HG03460 (cell line): ENCODE measurements at regions not wholly inside any gene's neighbourhood (a gene's known extent, or its start where the extent isn't known, plus 50 kb on each side); places are given as distances from the start of the nearest gene placed in this dataset.

Source experiments
- ATAC-seq: cut with Tn5 transposase; IDR thresholded peaks from one replicate; pipeline ENCODE4 v1.9.1; 2021; ENCODE audit not compliant: unreplicated experiment

DNA sequence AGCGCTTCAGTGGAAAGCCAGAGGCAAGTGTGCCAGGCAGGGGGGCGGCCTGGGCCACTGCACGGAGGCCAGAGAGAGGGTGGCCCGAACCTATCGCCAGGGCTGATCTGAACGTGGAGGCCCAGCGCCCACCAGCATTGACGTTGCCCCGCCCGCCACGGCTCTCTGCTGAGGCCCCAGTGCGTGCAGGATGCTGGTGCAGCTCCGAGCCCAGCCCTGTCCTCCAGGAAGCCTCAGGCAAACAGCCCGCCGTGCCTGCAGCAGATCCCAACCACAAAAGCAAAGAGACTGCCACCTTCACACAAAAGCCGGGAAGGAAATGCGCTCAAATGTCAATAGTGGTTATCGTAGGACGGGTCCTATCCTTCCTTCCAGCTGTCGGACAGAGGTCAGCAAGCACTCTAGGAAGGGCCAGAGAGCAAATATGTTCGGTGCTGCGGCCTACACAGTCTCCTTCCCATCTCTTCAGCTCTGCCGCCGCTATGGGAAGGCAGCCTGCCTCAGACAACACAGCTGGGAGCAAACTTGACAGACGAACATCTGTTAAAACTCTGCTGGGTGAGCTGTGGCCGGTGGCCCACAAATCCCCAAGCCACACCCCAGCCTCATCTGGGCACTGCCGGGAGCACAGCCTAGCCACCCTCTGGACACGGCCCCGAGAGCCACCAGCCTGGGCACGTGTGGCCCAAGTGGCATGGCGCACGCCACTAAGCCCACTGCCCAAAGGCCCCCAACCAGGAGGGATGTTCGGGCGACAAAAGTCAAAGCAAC lies 146.2 kb downstream of the CRYBB2 start:
- ATAC-seq: no peak

DNA sequence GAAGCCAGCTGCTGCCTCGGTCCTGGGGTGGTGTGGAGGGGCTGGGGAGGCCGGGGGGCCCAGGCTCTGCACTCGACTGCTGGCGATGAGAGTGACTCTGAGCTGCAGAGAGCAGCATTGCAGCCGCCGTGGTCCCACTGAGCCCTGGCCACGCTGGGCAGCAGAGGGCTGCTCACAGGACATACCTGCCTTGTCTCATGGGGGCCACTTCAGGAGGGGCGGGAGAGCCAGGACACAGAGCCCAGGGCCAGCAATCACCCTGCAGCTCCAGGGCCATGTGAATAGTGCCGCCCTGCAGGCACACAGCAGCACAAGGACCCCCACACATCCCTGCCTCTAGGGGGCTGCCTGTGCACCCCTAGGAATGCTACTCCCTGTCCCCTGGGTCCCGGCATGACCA lies 147.0 kb downstream of the CRYBB2 start:
- no peak for ATAC-seq

DNA sequence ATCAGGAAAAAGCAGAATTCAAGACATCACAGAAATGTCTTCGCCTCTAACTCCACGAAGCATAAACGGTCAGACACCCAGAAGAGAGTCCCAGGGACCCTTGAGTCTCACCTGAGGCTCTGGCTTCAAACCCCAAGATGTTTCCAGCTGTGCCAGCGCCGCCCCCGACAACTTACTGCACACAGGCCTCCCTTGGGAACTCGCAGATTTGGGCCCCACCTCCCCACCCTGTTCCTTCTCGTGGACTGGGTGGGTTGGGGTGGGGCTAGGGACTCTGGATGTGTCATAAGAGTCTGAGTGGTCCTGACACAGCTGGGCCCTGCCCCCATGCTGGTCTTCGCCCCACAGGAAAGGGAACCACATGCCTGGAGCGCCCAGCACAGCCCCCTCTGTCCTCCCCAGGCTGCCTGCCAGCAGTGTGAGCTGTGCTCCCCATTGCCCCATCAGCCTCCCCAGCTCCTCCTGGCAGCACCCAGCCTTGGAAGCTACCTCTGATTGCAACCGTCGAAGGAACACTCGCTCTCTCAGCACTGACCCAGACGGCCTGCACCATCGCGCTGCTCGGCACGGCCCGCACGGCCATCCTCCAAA lies 147.5 kb downstream of the CRYBB2 start:
- no peak for ATAC-seq

DNA sequence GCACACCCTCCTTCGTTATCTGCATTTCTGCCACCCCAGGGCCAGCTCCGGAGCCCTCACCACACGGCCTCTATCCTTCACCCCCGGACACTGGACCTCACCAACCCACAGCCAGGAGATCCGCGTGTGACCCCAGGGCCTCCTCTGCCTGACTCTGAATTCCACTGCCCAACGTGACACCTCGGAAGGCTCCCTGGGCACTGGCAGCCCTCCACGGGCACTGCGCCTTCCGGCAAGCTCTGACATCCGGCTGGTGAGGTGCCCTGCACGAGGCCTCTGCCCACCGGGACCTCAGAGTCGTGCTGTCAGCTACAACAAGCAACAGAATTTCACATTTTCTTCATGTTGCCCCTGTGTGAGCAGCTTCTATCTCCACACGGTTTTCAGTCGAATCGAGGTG lies 148.3 kb downstream of the CRYBB2 start:
- no peak for ATAC-seq

DNA sequence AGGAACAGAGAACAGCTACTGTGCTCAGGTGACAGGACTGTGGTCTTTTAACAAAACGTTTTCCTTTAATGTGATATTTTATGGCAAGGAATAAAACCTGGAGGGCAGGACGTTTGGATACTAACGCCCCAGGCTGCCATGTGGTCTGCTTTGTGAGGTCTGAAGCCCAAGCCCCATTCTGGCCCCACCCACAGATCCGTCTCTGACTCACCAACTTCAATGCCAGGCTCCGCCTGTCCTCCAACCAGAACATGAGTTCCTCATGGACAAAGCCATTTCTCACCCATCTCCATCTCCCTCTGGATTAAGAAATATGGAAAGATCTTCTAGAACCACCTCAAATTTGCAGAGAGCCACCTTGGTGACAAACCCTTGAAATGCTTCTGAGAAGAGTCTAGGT lies 148.8 kb downstream of the CRYBB2 start:
- no peak for ATAC-seq

DNA sequence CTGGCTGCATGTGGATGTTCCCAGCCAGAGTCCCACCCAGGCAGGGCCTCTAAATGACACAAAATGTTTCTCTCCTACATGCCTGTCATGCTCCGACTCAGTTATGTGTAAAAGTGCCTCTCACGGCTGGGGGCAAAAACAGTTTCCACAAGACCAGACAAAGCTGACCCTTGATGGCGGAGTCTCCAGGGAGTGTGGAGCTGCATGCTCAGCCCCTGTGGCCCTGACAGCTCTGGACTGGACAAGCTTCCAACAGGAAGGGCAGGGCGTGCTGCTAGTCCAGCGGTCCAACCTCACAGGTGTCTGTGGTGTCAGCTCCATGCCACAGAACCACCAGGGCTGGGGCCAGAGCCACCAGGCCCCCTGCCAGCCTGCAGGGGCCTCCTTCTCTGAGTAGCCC lies 149.6 kb downstream of the CRYBB2 start:
- ATAC-seq: no peak

DNA sequence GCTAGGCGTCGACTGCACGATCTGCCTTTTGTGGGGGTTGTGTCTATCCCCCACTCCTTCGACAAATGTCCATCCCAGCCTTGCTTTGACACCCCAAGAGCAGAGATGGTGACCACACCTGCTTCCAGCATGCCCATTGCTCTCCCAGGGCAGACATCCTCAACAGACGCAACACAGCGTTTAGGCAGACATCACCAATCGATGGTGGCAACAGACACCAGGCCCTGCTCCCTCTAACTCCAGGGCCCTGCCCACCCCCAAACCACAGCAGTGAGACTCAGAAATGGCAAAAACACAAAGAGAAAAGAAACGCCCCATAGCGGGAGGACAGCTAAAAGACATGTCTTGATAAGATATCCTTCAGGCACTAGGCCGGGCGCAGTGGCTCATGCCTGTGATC lies 150.9 kb downstream of the CRYBB2 start:
- no peak for ATAC-seq

DNA sequence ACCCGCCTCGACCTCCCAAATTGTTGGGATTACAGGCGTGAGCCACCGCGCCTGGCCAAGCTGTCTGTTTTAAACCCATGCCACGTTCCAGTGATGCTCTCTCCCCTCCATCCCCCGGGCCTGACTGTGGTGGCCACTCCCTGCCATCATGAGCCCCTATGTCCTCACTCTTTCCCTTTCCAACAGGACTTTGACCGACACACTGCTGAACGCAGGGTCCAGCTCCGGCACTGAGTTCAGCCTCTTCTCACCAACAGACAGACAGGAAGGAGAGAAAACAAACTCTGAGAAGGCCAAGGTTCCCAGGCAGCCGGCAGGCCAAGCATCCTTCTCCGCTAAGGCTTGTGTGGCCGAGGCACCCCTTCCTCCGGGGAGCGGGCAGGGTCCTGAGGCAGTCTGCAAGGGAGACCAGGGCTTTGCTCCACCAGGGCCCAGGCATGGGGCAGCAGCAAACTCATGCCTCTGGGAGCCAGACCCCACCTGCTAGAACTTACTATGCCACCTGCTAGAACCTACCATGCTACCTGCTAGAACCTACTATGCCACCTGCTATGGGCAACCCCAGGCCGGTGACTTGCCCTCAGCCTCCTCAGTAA lies 152.7 kb downstream of the CRYBB2 start:
- ATAC-seq: no peak

DNA sequence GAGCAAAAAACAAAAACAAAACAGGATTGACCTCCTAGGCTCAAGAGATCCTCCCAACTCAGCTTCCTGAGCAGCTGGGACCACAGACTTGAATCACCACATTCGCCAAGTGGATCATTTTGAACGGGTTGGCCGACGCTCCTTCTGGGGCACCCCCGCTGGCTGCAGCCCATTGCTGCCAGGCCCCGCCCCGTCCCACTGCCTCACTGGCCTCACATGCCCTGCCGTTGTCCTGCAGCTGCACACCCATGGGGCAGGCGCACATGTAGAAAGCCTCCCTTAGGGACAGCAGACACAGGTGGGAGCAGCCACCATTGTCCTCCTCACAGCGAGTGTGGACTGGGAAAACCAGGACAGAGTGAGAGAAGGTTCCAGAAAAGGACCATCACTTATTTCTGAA lies 154.5 kb downstream of the CRYBB2 start:
- no peak for ATAC-seq

DNA sequence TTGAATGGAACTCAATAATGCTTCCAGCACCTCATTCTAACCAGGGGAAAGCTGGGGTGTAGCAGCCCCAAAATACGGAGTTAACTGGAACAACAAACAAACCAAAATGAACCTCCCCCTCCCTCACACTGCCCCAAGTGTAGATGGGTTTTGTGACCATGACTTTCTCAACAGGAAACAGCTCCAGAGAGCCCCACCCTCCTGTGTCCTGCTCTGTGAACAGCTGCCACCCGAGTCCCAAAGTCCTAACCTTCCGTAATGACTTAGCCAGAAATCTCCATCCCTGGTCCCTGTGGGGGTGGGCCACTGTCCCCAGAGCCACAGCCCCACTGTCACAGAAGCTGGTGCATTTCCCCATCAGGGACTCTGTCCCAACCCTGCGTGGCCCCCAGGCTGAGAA lies 155.4 kb downstream of the CRYBB2 start:
- ATAC-seq: no peak

DNA sequence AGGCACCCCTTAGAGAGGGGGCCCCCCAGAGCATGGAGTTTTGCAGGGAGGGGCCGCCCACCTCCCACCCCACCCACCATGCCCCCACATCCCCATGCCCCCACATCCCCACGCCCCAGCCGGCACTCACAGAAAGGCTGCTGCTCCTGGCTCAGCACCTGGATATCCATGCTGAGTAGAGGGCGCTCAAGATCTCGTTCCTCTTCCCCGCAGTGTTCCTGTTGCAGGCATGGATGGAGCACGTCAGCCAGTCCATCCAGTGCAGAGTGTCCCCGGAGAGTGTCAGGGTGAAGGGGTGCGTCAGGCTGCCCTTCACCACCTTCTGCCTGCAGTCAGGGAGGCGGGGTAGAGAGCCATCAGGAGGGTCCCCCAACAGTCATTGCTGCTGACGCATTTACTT lies 156.2 kb downstream of the CRYBB2 start:
- ATAC-seq: no peak

DNA sequence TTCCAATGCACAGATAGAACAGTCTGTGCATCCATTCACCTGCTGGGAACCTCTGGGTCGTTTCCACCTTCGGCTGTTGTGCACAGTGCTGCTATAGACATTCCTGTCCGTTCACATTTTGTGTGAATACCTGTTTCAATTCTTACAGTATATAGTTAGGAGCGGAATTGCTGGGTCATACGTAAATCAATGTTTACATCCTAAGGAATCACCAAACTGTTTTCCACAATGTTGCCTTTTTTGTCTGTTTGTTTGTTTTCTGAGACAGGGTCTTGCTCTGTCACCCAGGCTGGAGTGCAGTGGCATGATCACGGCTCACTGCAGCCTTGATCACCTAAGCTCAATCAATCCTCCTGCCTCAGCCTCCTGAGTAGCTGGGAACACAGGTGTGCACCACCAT lies 158.3 kb downstream of the CRYBB2 start:
- no peak for ATAC-seq

DNA sequence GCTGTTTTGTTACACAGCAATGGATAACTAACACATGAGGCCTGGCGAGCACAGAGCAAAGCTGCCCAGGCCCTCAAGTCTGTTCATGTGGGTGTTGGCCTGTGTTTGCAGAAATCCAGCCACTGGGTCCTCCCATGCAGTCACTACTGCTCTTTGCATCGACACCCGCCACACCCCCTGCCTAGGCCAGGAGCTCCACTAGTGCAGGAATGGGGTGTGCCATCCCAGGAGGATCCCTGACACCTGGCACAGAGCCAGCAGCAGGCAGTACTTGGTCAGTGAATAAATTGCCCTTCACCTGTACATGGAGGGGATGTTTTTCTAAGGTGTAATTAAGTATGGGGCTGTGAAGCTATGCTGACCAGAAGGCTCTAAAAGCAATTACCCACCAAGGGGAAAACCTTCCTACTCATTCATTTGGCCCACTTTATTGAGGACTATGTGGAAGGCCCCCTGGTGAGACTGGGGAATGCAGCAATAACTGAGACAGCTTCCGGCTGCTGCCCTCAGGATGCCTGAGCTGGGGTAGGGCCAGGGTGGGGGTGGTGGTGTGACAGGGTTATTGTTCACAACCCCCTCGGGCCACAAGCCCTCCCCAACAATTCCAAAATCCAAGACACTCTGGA lies 160.8 kb downstream of the CRYBB2 start:
- no peak for ATAC-seq

DNA sequence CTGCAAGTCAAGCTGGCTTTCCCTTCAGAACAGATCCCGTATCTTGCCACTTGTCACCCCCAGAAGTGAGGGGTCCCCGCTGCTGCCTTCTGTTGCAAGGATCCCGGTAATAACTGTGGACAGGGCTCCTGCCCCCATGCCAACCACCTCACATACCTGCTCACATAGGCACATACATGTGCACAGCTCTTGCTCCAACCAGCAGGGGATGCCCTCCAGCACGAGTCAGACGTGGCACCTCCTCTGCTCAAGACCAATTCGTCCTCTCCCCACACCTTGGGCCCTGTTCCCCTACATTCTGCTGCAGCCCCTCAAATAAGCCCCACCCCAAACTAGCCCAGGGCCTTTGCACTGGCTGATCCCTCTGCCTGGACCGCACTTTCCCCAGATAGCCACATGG lies 163.3 kb downstream of the CRYBB2 start:
- no peak for ATAC-seq

DNA sequence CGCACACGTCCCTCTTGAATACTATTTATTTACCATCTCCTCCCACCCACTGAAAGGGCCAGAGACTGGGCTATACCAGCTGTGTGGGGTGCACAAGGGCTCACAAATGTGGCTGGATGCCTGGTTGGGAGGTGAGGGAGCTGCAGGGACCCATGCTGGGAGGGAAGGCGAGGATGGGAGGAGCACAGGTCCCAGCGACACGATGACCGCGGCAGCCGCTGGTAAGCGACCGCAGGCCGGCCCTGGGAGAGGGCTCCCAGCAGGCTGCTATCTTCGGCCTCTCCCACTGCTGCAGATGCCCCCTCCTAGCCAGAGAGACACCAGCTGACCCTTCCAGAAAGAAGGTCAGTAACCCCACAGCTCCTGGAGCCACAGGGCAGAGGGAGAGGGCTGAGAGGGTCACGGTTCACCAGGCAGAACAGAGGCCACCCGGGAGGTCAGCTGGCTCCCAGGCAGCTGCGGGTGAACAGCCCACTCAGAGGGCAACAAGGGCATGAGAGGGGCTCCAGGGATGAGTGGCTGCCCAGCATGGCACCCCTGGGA lies 163.9 kb downstream of the CRYBB2 start:
- ATAC-seq: no peak

DNA sequence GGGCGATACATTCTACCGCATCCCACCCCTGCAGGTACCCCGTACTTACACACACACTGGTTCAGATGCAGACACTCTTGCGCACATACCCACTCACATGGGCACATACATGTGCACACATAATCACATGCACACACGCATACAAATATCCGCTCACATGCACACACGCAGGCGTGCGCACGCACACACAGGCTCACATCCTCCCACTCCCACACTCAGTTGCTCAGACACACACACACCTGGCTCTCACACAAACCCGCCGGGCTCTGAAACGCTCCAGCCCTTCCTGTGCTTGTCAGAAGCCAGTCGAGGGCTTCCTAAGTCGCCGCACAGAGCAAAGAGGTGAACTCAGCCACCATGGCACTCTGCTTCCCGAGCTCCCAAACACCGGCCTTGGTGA lies 164.5 kb downstream of the CRYBB2 start:
- no peak for ATAC-seq

DNA sequence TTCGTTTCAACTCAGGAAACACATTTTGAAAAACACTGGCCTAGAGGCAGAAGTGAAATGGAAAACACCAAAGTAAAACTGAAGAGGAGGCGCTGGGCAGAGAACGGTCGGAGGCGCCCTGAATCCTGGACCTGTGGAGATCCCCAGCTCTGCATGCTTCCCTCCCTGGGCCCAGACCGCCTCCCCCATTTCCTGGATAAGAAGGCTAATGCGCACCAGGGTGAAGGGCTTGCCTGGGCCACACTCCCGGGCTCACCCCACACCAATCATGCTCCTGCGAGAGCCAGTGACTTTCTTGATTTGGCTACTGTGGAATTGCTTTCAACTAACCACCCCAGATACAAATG lies 167.1 kb downstream of the CRYBB2 start:
- no peak for ATAC-seq

DNA sequence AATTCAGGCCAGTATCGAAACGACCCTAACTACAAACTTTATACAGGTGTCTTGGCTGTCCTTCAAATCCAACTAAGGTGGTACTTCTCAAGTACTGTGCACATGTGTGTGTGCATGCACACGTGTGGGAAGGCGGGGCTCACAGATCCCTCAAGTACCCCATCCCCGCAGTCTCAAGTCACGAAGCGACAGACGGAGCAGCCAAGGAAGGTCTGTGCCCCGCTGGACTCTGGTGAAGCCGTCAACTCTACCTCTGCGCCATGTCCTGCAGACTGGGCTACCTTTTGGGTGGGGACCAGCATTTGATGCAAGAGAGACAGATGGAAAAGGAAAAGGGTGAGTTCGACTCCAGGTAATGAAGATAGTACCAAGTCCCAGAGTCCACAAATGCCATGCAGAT lies 169.0 kb downstream of the CRYBB2 start:
- no peak for ATAC-seq

DNA sequence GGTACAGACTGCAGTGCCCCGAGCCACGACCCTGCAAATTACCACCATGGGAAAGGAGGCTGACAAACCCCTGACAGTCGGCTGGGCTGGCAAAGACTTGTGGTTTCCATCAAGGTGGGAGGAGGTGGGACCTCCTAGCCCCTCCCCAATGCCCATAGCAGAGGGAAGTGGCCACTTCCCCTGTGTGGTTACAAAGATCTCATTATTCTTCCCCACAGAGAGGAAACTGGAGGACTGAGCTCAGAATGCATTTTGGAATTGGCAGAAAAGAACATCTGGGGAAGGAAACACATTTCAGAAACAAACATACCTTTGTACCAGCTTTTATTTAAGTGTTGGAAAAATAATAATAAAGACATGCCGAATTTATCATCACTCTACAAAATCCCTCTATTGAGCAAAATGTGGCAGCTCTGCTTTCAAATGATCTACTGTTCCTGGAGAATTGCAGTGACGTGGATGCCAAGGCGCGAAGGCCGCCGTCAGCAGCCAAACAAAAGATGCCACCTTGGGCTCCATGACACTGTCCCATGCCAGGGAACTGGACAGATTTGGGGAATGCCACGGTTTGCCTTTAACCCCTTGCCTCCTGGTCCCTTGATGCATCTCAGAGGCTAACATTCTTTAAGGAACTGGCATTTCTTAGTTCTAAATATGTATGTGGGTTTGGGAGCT lies 169.6 kb downstream of the CRYBB2 start:
- ATAC-seq: no peak

DNA sequence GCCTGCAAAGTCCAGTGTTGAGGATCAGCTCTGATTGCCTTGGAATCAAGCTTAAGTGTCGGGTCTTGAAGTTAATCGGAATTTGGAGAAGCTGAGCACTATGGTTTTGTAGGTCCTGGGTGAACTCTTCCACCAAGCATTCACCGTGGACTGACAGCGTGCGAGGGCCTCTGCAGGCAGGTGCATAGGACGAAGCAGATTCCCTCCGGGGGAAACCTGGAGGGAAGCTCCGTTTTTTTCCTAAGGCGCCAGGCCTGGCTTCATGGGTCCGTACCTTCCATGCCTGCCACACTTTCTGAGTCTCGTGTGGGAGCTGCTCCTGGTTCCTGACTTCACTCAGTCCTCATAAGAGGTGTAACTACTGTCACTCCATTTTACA lies 170.1 kb downstream of the CRYBB2 start:
- no peak for ATAC-seq
